ENCODE measurements at regions not wholly inside any gene's neighbourhood (a gene's known extent, or its start where the extent isn't known, plus 50 kb on each side); places are given as distances from the start of the nearest gene placed in this dataset.
"Not testable (repeated sequence)": the region's sequence is repeated elsewhere in the genome, so short reads cannot be mapped to it uniquely, and the experiment has no call there.

- H3K4me1 ChIP-seq (ENCODE audit: control insufficient read depth in 2 of 2, insufficient read depth in 2 of 2, low read length in 1 of 2); H3K36me3 ChIP-seq (ENCODE audit: control insufficient read depth in 2 of 2, insufficient read depth in 2 of 2, low read length in 1 of 2); H3K27me3 ChIP-seq (ENCODE audit: control insufficient read depth in 1 of 2, insufficient read depth in 2 of 2, low read length in 2 of 2); H3K4me3 ChIP-seq (ENCODE audit: low read depth in 1 of 2, low read length in 2 of 2); H3K9me3 ChIP-seq (ENCODE audit: control insufficient read depth in 2 of 2, insufficient read depth in 1 of 2, low read depth in 1 of 2, low read length in 1 of 2); H3K27ac ChIP-seq (ENCODE audit: low read depth in 2 of 2, low read length in 1 of 2): not testable (repeated sequence)
- WGBS, 2 donors: 77 to 84% methylated on average over 3 of the region's 3 CpGs
Measured at GRCh38 chr20:26161741-26162140, 465.1 kb upstream of the ZNF337 start.

GRCh38 chr20:26160916-26161315 is 464.3 kb upstream of the ZNF337 start:
- H3K4me3 ChIP-seq (ENCODE audit: low read depth in 1 of 2, low read length in 2 of 2); H3K4me1 ChIP-seq (ENCODE audit: control insufficient read depth in 2 of 2, insufficient read depth in 2 of 2, low read length in 1 of 2); H3K36me3 ChIP-seq (ENCODE audit: control insufficient read depth in 2 of 2, insufficient read depth in 2 of 2, low read length in 1 of 2); H3K9me3 ChIP-seq (ENCODE audit: control insufficient read depth in 2 of 2, insufficient read depth in 1 of 2, low read depth in 1 of 2, low read length in 1 of 2); H3K27me3 ChIP-seq (ENCODE audit: control insufficient read depth in 1 of 2, insufficient read depth in 2 of 2, low read length in 2 of 2); H3K27ac ChIP-seq (ENCODE audit: low read depth in 2 of 2, low read length in 1 of 2): not testable (repeated sequence)
- 13 to 15% methylated on average over 2 of the region's 2 CpGs for WGBS, 2 donors

- WGBS, 2 donors: 70 to 71% methylated on average over 3 of the region's 3 CpGs
- Histone ChIP-seq H3K36me3 (ENCODE audit: control insufficient read depth in 2 of 2, insufficient read depth in 2 of 2, low read length in 1 of 2) (no peaks in the 10 kb centered on the region), H3K27ac (ENCODE audit: low read depth in 2 of 2, low read length in 1 of 2) (no peak overlapping the region), H3K9me3 (ENCODE audit: control insufficient read depth in 2 of 2, insufficient read depth in 1 of 2, low read depth in 1 of 2, low read length in 1 of 2) (no peaks in the 10 kb centered on the region), H3K4me3 (ENCODE audit: low read depth in 1 of 2, low read length in 2 of 2) (no peak overlapping the region), H3K4me1 (ENCODE audit: control insufficient read depth in 2 of 2, insufficient read depth in 2 of 2, low read length in 1 of 2) (no peaks in the 10 kb centered on the region), H3K27me3 (ENCODE audit: control insufficient read depth in 1 of 2, insufficient read depth in 2 of 2, low read length in 2 of 2) (no peaks in the 10 kb centered on the region)
Measured at GRCh38 chr20:26154224-26154623, 457.6 kb upstream of the ZNF337 start.

GRCh38 chr20:26135325-26136110 is 438.9 kb upstream of the ZNF337 start:
- 87 to 92% methylated on average over 19 of the region's 19 CpGs for WGBS, 2 donors
- Histone ChIP-seq H3K27me3 (ENCODE audit: control insufficient read depth in 1 of 2, insufficient read depth in 2 of 2, low read length in 2 of 2) (no peaks in the 10 kb centered on the region), H3K4me3 (ENCODE audit: low read depth in 1 of 2, low read length in 2 of 2) (no peak overlapping the region), H3K27ac (ENCODE audit: low read depth in 2 of 2, low read length in 1 of 2) (no peak overlapping the region), H3K4me1 (ENCODE audit: control insufficient read depth in 2 of 2, insufficient read depth in 2 of 2, low read length in 1 of 2) (no peaks in the 10 kb centered on the region), H3K36me3 (ENCODE audit: control insufficient read depth in 2 of 2, insufficient read depth in 2 of 2, low read length in 1 of 2) (no peaks in the 10 kb centered on the region), H3K9me3 (ENCODE audit: control insufficient read depth in 2 of 2, insufficient read depth in 1 of 2, low read depth in 1 of 2, low read length in 1 of 2) (peaks cover 0 to 5% of the 10 kb centered on the region in 2 donors)

GRCh38 chr20:26134606-26135005 is 438.0 kb upstream of the ZNF337 start:
- Histone ChIP-seq H3K36me3 (ENCODE audit: control insufficient read depth in 2 of 2, insufficient read depth in 2 of 2, low read length in 1 of 2) (no peaks in the 10 kb centered on the region), H3K4me1 (ENCODE audit: control insufficient read depth in 2 of 2, insufficient read depth in 2 of 2, low read length in 1 of 2) (no peaks in the 10 kb centered on the region), H3K9me3 (ENCODE audit: control insufficient read depth in 2 of 2, insufficient read depth in 1 of 2, low read depth in 1 of 2, low read length in 1 of 2) (peaks cover 0 to 5% of the 10 kb centered on the region in 2 donors), H3K27me3 (ENCODE audit: control insufficient read depth in 1 of 2, insufficient read depth in 2 of 2, low read length in 2 of 2) (no peaks in the 10 kb centered on the region), H3K27ac (ENCODE audit: low read depth in 2 of 2, low read length in 1 of 2) (no peak overlapping the region), H3K4me3 (ENCODE audit: low read depth in 1 of 2, low read length in 2 of 2) (no peak overlapping the region)
- 90 to 91% methylated on average over 10 of the region's 10 CpGs for WGBS, 2 donors

GRCh38 chr20:26133794-26134193 is 437.1 kb upstream of the ZNF337 start:
- 90 to 92% methylated on average over 12 of the region's 12 CpGs for WGBS, 2 donors
- not testable (repeated sequence) for H3K9me3 ChIP-seq (ENCODE audit: control insufficient read depth in 2 of 2, insufficient read depth in 1 of 2, low read depth in 1 of 2, low read length in 1 of 2); H3K4me3 ChIP-seq (ENCODE audit: low read depth in 1 of 2, low read length in 2 of 2); H3K36me3 ChIP-seq (ENCODE audit: control insufficient read depth in 2 of 2, insufficient read depth in 2 of 2, low read length in 1 of 2); H3K4me1 ChIP-seq (ENCODE audit: control insufficient read depth in 2 of 2, insufficient read depth in 2 of 2, low read length in 1 of 2); H3K27me3 ChIP-seq (ENCODE audit: control insufficient read depth in 1 of 2, insufficient read depth in 2 of 2, low read length in 2 of 2); H3K27ac ChIP-seq (ENCODE audit: low read depth in 2 of 2, low read length in 1 of 2)

- H3K9me3 ChIP-seq (ENCODE audit: control insufficient read depth in 2 of 2, insufficient read depth in 1 of 2, low read depth in 1 of 2, low read length in 1 of 2); H3K4me3 ChIP-seq (ENCODE audit: low read depth in 1 of 2, low read length in 2 of 2); H3K27me3 ChIP-seq (ENCODE audit: control insufficient read depth in 1 of 2, insufficient read depth in 2 of 2, low read length in 2 of 2); H3K27ac ChIP-seq (ENCODE audit: low read depth in 2 of 2, low read length in 1 of 2); H3K4me1 ChIP-seq (ENCODE audit: control insufficient read depth in 2 of 2, insufficient read depth in 2 of 2, low read length in 1 of 2); H3K36me3 ChIP-seq (ENCODE audit: control insufficient read depth in 2 of 2, insufficient read depth in 2 of 2, low read length in 1 of 2): not testable (repeated sequence)
- 58 to 67% methylated on average over 2 of the region's 2 CpGs for WGBS, 2 donors
Measured at GRCh38 chr20:26120920-26121319, 424.3 kb upstream of the ZNF337 start.

GRCh38 chr20:26094498-26094897 is 397.8 kb upstream of the ZNF337 start:
- 73 to 86% methylated on average over 1 of the region's 1 CpG for WGBS, 2 donors
- not testable (repeated sequence) for H3K9me3 ChIP-seq (ENCODE audit: control insufficient read depth in 2 of 2, insufficient read depth in 1 of 2, low read depth in 1 of 2, low read length in 1 of 2); H3K27me3 ChIP-seq (ENCODE audit: control insufficient read depth in 1 of 2, insufficient read depth in 2 of 2, low read length in 2 of 2); H3K4me3 ChIP-seq (ENCODE audit: low read depth in 1 of 2, low read length in 2 of 2); H3K27ac ChIP-seq (ENCODE audit: low read depth in 2 of 2, low read length in 1 of 2); H3K4me1 ChIP-seq (ENCODE audit: control insufficient read depth in 2 of 2, insufficient read depth in 2 of 2, low read length in 1 of 2); H3K36me3 ChIP-seq (ENCODE audit: control insufficient read depth in 2 of 2, insufficient read depth in 2 of 2, low read length in 1 of 2)

GRCh38 chr20:26091921-26092320 is 395.3 kb upstream of the ZNF337 start:
- not testable (repeated sequence) for H3K27me3 ChIP-seq (ENCODE audit: control insufficient read depth in 1 of 2, insufficient read depth in 2 of 2, low read length in 2 of 2); H3K36me3 ChIP-seq (ENCODE audit: control insufficient read depth in 2 of 2, insufficient read depth in 2 of 2, low read length in 1 of 2); H3K4me3 ChIP-seq (ENCODE audit: low read depth in 1 of 2, low read length in 2 of 2); H3K9me3 ChIP-seq (ENCODE audit: control insufficient read depth in 2 of 2, insufficient read depth in 1 of 2, low read depth in 1 of 2, low read length in 1 of 2); H3K27ac ChIP-seq (ENCODE audit: low read depth in 2 of 2, low read length in 1 of 2); H3K4me1 ChIP-seq (ENCODE audit: control insufficient read depth in 2 of 2, insufficient read depth in 2 of 2, low read length in 1 of 2)
- 70 to 83% methylated on average over 7 of the region's 7 CpGs for WGBS, 2 donors

GRCh38 chr20:26086195-26086594 is 389.5 kb upstream of the ZNF337 start:
- H3K4me3 ChIP-seq (ENCODE audit: low read depth in 1 of 2, low read length in 2 of 2); H3K4me1 ChIP-seq (ENCODE audit: control insufficient read depth in 2 of 2, insufficient read depth in 2 of 2, low read length in 1 of 2); H3K27ac ChIP-seq (ENCODE audit: low read depth in 2 of 2, low read length in 1 of 2); H3K36me3 ChIP-seq (ENCODE audit: control insufficient read depth in 2 of 2, insufficient read depth in 2 of 2, low read length in 1 of 2); H3K27me3 ChIP-seq (ENCODE audit: control insufficient read depth in 1 of 2, insufficient read depth in 2 of 2, low read length in 2 of 2); H3K9me3 ChIP-seq (ENCODE audit: control insufficient read depth in 2 of 2, insufficient read depth in 1 of 2, low read depth in 1 of 2, low read length in 1 of 2): not testable (repeated sequence)
- WGBS, 2 donors: 77 to 90% methylated on average over 3 of the region's 5 CpGs

Measured in esophagus (tissue), 2 donors.